MM.1S (cell line): ENCODE measurements at regions not wholly inside any gene's neighbourhood (a gene's known extent, or its start where the extent isn't known, plus 50 kb on each side); places are given as distances from the start of the nearest gene placed in this dataset.

Experiments
- EZH2 ChIP-seq: fragments of 300-600 bp; sonication (generic); optimal IDR thresholded peaks from 2 replicates; pipeline ENCODE3; 2017; ENCODE audit warnings: low read depth, mild to moderate bottlenecking, antibody characterized with exemption, low read length, mixed read lengths
- EZH2phosphoT487 ChIP-seq: fragments of 300-600 bp; sonication (generic); IDR thresholded peaks from 2 replicates; pipeline ENCODE4 v1.6.1; 2018; ENCODE audit warnings: antibody characterized with exemption, low read length

- TF ChIP-seq EZH2phosphoT487 (no peak), EZH2 (no peak)
Observed at GRCh38 chr11:119491753-119492510, 69.0 kb upstream of the THY1 start.
